Effector memory CD8-positive, alpha-beta T cell (primary cell): ENCODE measurements at regions not wholly inside any gene's neighbourhood (a gene's known extent, or its start where the extent isn't known, plus 50 kb on each side); places are given as distances from the start of the nearest gene placed in this dataset.

Experiments
- ATAC-seq: fragments of 150-1000 bp; cut with Tn5 transposase; replicated peaks from 2 replicates; pipeline ENCODE4 v1.10.0; 2021; ENCODE audit warnings: mild to moderate bottlenecking, moderate library complexity
- DNase-seq, 3 experiments: peaks; one replicate each; pipeline ENCODE4 v3.0.0; 2021
- H3K27ac Mint-ChIP-seq, 2 donors: one replicate each; pipeline ENCODE4 v1.8.0; 2022; ENCODE audit warnings: mild to moderate bottlenecking in 2 of 2, mixed read lengths in 2 of 2, moderate library complexity in 2 of 2
- H3K27me3 Mint-ChIP-seq, 2 donors: one replicate each; pipeline ENCODE4 v1.8.0; 2022; ENCODE audit warnings: mixed read lengths in 2 of 2
- H3K36me3 Mint-ChIP-seq: one replicate; pipeline ENCODE4 v1.8.0; 2022; ENCODE audit warnings: mild to moderate bottlenecking, moderate library complexity, mixed read lengths; ENCODE audit not compliant: insufficient read depth
- H3K4me1 Mint-ChIP-seq, 2 donors: one replicate each; pipeline ENCODE4 v1.8.0; 2022; ENCODE audit warnings: low read depth in 2 of 2, mixed read lengths in 2 of 2
- H3K4me3 Mint-ChIP-seq, 2 donors: one replicate each; pipeline ENCODE4 v1.8.0; 2022; ENCODE audit warnings: mild to moderate bottlenecking in 2 of 2, mixed read lengths in 2 of 2, moderate library complexity in 2 of 2
- H3K9me3 Mint-ChIP-seq, 2 donors: one replicate each; pipeline ENCODE4 v1.8.0; 2022; ENCODE audit warnings: mixed read lengths in 2 of 2

- Mint-ChIP-seq H3K4me1 (no peaks in the 10 kb centered on the region), H3K27ac (no peak overlapping the region), H3K9me3 (no peaks in the 10 kb centered on the region), H3K4me3 (no peak overlapping the region), H3K36me3 (no peaks in the 10 kb centered on the region), H3K27me3 (peaks cover 7 to 8% of the 10 kb centered on the region in 2 donors)
- no peak for ATAC-seq
- no peak for DNase-seq
Observed at GRCh38 chr7:28298870-28299518, 113.3 kb upstream of the CREB5 start.

- H3K27me3 Mint-ChIP-seq: peaks cover under 1 to 8% of the 10 kb centered on the region in 2 donors
- no peak overlapping the region for H3K4me3 Mint-ChIP-seq
- no peak for ATAC-seq
- H3K4me1 Mint-ChIP-seq: no peaks in the 10 kb centered on the region
- no peaks in the 10 kb centered on the region for H3K9me3 Mint-ChIP-seq
- H3K36me3 Mint-ChIP-seq: no peaks in the 10 kb centered on the region
- no peak overlapping the region for H3K27ac Mint-ChIP-seq
- no peak for DNase-seq
Observed at GRCh38 chr7:28299556-28299955, 112.8 kb upstream of the CREB5 start.

DNA sequence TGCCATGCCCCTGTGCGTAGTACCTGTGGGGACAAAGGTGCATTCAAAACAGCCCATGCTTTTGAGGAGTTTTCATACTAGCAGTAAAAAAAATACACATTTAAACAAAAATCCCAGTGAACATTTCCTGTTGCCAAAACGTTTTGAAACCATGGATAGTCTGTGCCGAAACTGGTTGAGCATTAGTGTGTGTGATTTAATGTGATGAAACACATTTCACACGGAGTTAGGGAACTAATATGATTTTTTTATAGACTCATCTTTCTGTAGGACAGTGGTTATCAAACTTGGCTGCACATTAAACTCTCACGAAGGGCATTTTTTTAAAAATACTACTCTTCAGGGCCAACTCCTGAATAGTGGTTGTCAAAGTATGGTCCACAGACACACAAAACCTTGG, 111.8 kb upstream of the CREB5 start:
- ATAC-seq (no peak), DNase-seq (no peak)
- peaks cover 0 to 2% of the 10 kb centered on the region in 2 donors for H3K27me3 Mint-ChIP-seq
- no peaks in the 10 kb centered on the region for H3K36me3 Mint-ChIP-seq
- H3K9me3 Mint-ChIP-seq: no peaks in the 10 kb centered on the region
- no peak overlapping the region for H3K4me3 Mint-ChIP-seq
- no peaks in the 10 kb centered on the region for H3K4me1 Mint-ChIP-seq
- no peak overlapping the region for H3K27ac Mint-ChIP-seq

GRCh38 chr7:28301148-28301641, 111.1 kb upstream of the CREB5 start:
- Mint-ChIP-seq H3K9me3 (no peaks in the 10 kb centered on the region), H3K36me3 (no peaks in the 10 kb centered on the region), H3K4me3 (no peak overlapping the region), H3K27me3 (no peaks in the 10 kb centered on the region), H3K4me1 (no peaks in the 10 kb centered on the region), H3K27ac (no peak overlapping the region)
- ATAC-seq (no peak), DNase-seq (no peak)

- no peaks in the 10 kb centered on the region for H3K4me1 Mint-ChIP-seq
- no peak overlapping the region for H3K27ac Mint-ChIP-seq
- DNase-seq (no peak), ATAC-seq (no peak)
- H3K4me3 Mint-ChIP-seq: no peak overlapping the region
- H3K9me3 Mint-ChIP-seq: no peaks in the 10 kb centered on the region
- peaks cover 0 to 15% of the 10 kb centered on the region in 2 donors for H3K27me3 Mint-ChIP-seq
- no peaks in the 10 kb centered on the region for H3K36me3 Mint-ChIP-seq
Observed at GRCh38 chr7:28304290-28304689, 108.0 kb upstream of the CREB5 start.

- Mint-ChIP-seq H3K4me1 (peaks cover 3 to 5% of the 10 kb centered on the region in 2 donors), H3K9me3 (no peaks in the 10 kb centered on the region), H3K27ac (no peak overlapping the region), H3K27me3 (peaks cover 31 to 63% of the 10 kb centered on the region in 2 donors), H3K4me3 (no peak overlapping the region), H3K36me3 (no peaks in the 10 kb centered on the region)
- no peak for ATAC-seq
- no peak for DNase-seq
Observed at GRCh38 chr7:28309704-28310459, 102.4 kb upstream of the CREB5 start.

DNA sequence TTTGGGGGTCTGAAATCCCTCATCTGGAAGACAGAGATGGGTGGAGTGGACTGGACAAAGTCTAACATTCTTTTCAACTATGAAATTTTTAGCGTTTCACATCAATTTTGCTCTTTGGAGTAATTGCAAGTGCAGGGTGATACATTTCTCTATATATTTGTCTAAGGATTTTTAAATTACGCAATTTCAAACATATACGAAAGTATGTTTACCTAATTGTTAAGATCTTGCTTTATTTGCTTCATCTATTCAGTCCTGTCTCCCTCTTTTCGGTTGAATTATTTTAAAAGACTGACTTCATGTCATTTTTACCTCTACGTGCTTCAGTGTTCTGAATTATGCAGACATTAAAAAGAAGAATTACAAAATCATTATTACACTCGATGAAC, 101.9 kb upstream of the CREB5 start:
- Mint-ChIP-seq H3K27me3 (peaks cover 33 to 69% of the 10 kb centered on the region in 2 donors), H3K4me1 (peaks cover 3 to 5% of the 10 kb centered on the region in 2 donors), H3K36me3 (no peaks in the 10 kb centered on the region), H3K9me3 (no peaks in the 10 kb centered on the region), H3K27ac (no peak overlapping the region), H3K4me3 (no peak overlapping the region)
- ATAC-seq (no peak), DNase-seq (no peak)

DNA sequence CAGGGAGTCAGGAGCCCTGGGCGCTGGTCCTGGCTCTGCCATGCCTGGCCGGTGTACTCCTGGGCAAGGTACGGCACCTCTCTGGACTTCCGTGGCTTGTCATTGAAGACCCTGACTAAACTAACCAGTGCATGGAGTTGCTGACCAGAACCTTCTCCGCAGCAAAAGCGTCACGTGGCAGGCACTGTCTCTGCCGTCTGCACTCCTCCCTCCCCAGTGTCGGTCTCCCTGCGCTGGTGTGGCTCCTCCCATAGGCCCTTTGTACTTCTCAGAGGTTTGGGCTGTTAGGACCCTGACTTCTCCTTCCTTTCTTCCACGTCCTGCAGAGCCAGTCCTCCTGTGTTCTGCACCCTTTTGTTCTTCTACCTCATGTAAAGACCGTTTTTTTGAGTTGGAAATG, 100.6 kb upstream of the CREB5 start:
- Mint-ChIP-seq H3K4me3 (no peak overlapping the region), H3K27me3 (peaks cover 41 to 79% of the 10 kb centered on the region in 2 donors), H3K36me3 (no peaks in the 10 kb centered on the region), H3K9me3 (no peaks in the 10 kb centered on the region), H3K4me1 (peaks cover 3 to 5% of the 10 kb centered on the region in 2 donors), H3K27ac (no peak overlapping the region)
- DNase-seq (no peak), ATAC-seq (no peak)

DNA sequence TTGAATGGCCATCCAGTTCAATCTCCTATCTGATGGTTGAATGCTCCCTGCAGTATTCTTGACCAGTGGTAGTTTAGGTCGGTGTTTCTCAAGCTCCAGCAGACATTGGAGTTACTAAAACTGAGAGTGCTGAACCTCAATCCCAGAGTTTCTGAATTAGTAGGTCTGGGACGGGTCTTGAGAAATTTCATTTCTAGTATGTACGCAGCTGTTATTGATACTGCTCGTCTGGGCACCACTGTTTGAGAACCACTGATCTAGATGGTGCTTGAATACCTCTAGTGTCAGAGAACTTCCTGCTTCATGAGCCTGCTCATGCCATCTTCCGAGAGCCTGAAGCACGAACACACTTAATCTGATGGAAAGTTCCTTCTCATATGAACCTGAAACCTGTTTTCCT, 99.4 kb upstream of the CREB5 start:
- Mint-ChIP-seq H3K27me3 (peaks cover 41 to 71% of the 10 kb centered on the region in 2 donors), H3K36me3 (no peaks in the 10 kb centered on the region), H3K4me1 (peaks cover 3 to 5% of the 10 kb centered on the region in 2 donors), H3K9me3 (no peaks in the 10 kb centered on the region), H3K27ac (no peak overlapping the region), H3K4me3 (no peak overlapping the region)
- ATAC-seq (no peak), DNase-seq (no peak)

- no peaks in the 10 kb centered on the region for H3K9me3 Mint-ChIP-seq
- no peak for ATAC-seq
- DNase-seq: no peak
- H3K4me1 Mint-ChIP-seq: peaks cover 3 to 5% of the 10 kb centered on the region in 2 donors
- no peak overlapping the region for H3K4me3 Mint-ChIP-seq
- H3K27ac Mint-ChIP-seq: no peak overlapping the region
- H3K36me3 Mint-ChIP-seq: no peaks in the 10 kb centered on the region
- H3K27me3 Mint-ChIP-seq: peaks cover 37 to 59% of the 10 kb centered on the region in 2 donors
Observed at GRCh38 chr7:28314841-28315240, 97.5 kb upstream of the CREB5 start.

DNA sequence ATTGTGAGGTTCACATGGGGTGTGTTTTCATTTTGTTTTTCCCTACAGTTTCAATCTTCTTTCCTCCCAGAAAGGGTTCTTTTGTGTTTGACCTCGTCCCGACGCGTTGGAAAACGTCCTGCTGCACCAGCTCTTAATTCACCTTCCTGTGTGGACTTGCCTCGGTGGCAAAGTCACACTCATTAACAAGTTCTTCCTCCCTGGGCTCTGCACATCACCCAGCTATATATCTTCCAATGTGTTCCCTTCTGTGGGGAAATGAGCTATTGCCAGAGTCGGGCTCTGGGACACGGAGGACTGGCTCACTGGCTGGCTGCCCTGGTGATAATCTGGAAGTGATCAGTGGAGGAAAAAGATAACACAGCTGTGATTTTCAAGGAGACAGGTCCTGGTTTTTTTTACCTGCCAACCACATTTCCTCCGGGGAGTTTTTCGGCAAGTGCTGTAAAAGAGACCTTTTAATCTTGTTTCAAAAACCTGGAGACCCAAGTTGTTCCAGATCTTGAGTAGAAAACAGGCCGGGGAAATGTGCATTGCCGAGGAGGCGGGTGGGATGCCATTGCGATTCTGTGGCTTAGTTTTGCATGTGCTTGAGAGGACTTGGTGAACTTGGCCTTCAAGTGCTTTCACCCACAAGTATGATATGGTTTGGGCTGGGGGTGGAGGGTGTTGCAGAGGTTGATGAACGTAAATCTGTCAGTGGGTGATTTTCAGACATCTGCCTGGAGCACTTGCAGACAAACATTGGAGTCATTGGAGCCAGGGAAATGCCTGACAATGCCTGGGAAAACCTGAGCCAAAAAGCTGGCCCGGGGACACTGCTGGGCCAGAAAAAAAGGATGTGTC, 96.5 kb upstream of the CREB5 start:
- peaks cover 35 to 50% of the 10 kb centered on the region in 2 donors for H3K27me3 Mint-ChIP-seq
- H3K4me1 Mint-ChIP-seq: peaks cover 3 to 5% of the 10 kb centered on the region in 2 donors
- H3K9me3 Mint-ChIP-seq: no peaks in the 10 kb centered on the region
- no peaks in the 10 kb centered on the region for H3K36me3 Mint-ChIP-seq
- DNase-seq (no peak), ATAC-seq (no peak)
- H3K4me3 Mint-ChIP-seq: no peak overlapping the region
- H3K27ac Mint-ChIP-seq: peak overlapping the region in 1 of 2 donors; percentile 65

GRCh38 chr7:28316489-28316888, 95.8 kb upstream of the CREB5 start:
- H3K27ac Mint-ChIP-seq: peak overlapping the region in 1 of 2 donors; percentile 65
- peaks cover 3 to 5% of the 10 kb centered on the region in 2 donors for H3K4me1 Mint-ChIP-seq
- H3K4me3 Mint-ChIP-seq: no peak overlapping the region
- DNase-seq: no peak
- peaks cover 31 to 44% of the 10 kb centered on the region in 2 donors for H3K27me3 Mint-ChIP-seq
- H3K9me3 Mint-ChIP-seq: no peaks in the 10 kb centered on the region
- no peak for ATAC-seq
- no peaks in the 10 kb centered on the region for H3K36me3 Mint-ChIP-seq

- H3K27ac Mint-ChIP-seq: no peak overlapping the region
- H3K27me3 Mint-ChIP-seq: peaks cover 14 to 27% of the 10 kb centered on the region in 2 donors
- no peak for DNase-seq
- H3K9me3 Mint-ChIP-seq: no peaks in the 10 kb centered on the region
- no peak overlapping the region for H3K4me3 Mint-ChIP-seq
- H3K36me3 Mint-ChIP-seq: no peaks in the 10 kb centered on the region
- H3K4me1 Mint-ChIP-seq: peaks cover under 1% of the 10 kb centered on the region in 2 donors
- no peak for ATAC-seq
Observed at GRCh38 chr7:28318101-28318762, 94.1 kb upstream of the CREB5 start.
